ENCODE measurements at regions not wholly inside any gene's neighbourhood (a gene's known extent, or its start where the extent isn't known, plus 50 kb on each side); places are given as distances from the start of the nearest gene placed in this dataset.

GRCh38 chr19:29371251-29372090, 154.3 kb upstream of the VSTM2B start:
- no peak for DNase-seq (ENCODE audit: low read depth in 4 of 4, low spot score in 1 of 4)

GRCh38 chr19:29372091-29372415, 153.7 kb upstream of the VSTM2B start:
- DNase-seq (ENCODE audit: low read depth in 4 of 4, low spot score in 1 of 4) = no peak

GRCh38 chr19:29372461-29372860, 153.3 kb upstream of the VSTM2B start:
- no peak for DNase-seq (ENCODE audit: low read depth in 4 of 4, low spot score in 1 of 4)

GRCh38 chr19:29372921-29373797, 152.6 kb upstream of the VSTM2B start:
- DNase-seq (ENCODE audit: low read depth in 4 of 4, low spot score in 1 of 4) = no peak

- no peak for DNase-seq (ENCODE audit: low read depth in 4 of 4, low spot score in 1 of 4)
These were observed 150.2 kb upstream of the VSTM2B start for GRCh38 chr19:29375429-29376119.

GRCh38 chr19:29376855-29377354, 148.9 kb upstream of the VSTM2B start:
- DNase-seq (ENCODE audit: low read depth in 4 of 4, low spot score in 1 of 4) = no peak

GRCh38 chr19:29378126-29378525, 147.7 kb upstream of the VSTM2B start:
- no peak for DNase-seq (ENCODE audit: low read depth in 4 of 4, low spot score in 1 of 4)

GRCh38 chr19:29378543-29379080, 147.2 kb upstream of the VSTM2B start:
- no peak for DNase-seq (ENCODE audit: low read depth in 4 of 4, low spot score in 1 of 4)

- no peak for DNase-seq (ENCODE audit: low read depth in 4 of 4, low spot score in 1 of 4)
These were observed 146.4 kb upstream of the VSTM2B start for GRCh38 chr19:29379257-29380021.

- no peak for DNase-seq (ENCODE audit: low read depth in 4 of 4, low spot score in 1 of 4)
These were observed 145.2 kb upstream of the VSTM2B start for GRCh38 chr19:29380581-29380980.

GRCh38 chr19:29381353-29382203, 144.2 kb upstream of the VSTM2B start:
- no peak for DNase-seq (ENCODE audit: low read depth in 4 of 4, low spot score in 1 of 4)

GRCh38 chr19:29383696-29384095, 142.1 kb upstream of the VSTM2B start:
- DNase-seq (ENCODE audit: low read depth in 4 of 4, low spot score in 1 of 4) = no peak

- DNase-seq (ENCODE audit: low read depth in 4 of 4, low spot score in 1 of 4) = no peak
These were observed 141.1 kb upstream of the VSTM2B start for GRCh38 chr19:29384656-29385055.

- no peak for DNase-seq (ENCODE audit: low read depth in 4 of 4, low spot score in 1 of 4)
These were observed 140.5 kb upstream of the VSTM2B start for GRCh38 chr19:29385191-29385795.

- no peak for DNase-seq (ENCODE audit: low read depth in 4 of 4, low spot score in 1 of 4)
These were observed 138.8 kb upstream of the VSTM2B start for GRCh38 chr19:29386970-29387369.

GRCh38 chr19:29387586-29387985, 138.2 kb upstream of the VSTM2B start:
- no peak for DNase-seq (ENCODE audit: low read depth in 4 of 4, low spot score in 1 of 4)

- DNase-seq (ENCODE audit: low read depth in 4 of 4, low spot score in 1 of 4) = no peak
These were observed 136.3 kb upstream of the VSTM2B start for GRCh38 chr19:29389495-29389894.

- no peak for DNase-seq (ENCODE audit: low read depth in 4 of 4, low spot score in 1 of 4)
These were observed 135.1 kb upstream of the VSTM2B start for GRCh38 chr19:29390742-29391141.

- no peak for DNase-seq (ENCODE audit: low read depth in 4 of 4, low spot score in 1 of 4)
These were observed 131.8 kb upstream of the VSTM2B start for GRCh38 chr19:29393915-29394460.

Measured in stimulated activated CD4-positive, alpha-beta T cell treated with anti-CD3 and anti-CD28 coated beads, Interleukin-1b, Interleukin-23, amount 100 ng/mL, for 24 hours (primary cell).